ENCODE measurements at regions not wholly inside any gene's neighbourhood (a gene's known extent, or its start where the extent isn't known, plus 50 kb on each side); places are given as distances from the start of the nearest gene placed in this dataset.

DNA sequence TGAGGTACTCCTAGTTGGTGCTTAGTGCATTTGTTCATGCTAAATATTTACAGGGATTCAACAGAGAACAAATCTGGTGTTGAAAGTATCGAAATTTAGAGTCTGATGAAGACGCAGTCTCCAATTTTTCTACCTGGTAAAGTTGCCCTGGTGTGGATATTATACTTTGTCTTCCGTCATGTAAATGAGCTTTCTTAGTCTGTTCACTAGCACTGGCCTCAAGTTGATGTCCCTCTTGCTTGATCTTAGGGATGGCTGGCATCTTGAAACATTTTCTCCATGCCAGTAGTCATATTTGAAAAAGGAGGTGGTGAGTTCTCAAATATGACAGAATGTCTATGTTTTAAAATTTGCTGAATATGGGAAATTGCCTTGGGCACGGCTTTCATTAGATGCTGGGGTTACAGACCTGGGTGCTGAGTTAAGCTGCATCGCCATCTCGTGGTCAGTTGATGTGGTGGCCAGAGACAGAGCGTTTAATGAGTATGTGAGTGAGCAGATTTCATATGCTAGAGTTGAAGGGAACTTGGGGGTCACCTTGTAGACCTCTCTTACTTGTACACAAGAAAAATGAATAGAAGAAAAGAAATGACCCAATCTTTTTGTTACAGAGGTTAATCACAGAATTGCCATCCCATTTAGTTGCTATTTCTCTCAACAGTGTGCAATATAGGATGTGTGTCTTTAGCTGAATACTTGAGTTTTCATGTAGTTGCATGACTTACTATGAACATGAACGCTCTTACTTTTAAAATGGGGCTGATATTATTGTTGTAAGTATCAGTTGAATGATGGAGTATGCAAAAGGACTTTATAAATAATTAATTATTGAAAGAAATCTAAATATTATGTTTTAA is 172.8 kb upstream of the DCN start:
- no peak overlapping the region for H3K27ac ChIP-seq
- TF ChIP-seq ZFX (IDR thresholded peaks at IDR 0.05), result no peak
- TF ChIP-seq, protein P1, sequence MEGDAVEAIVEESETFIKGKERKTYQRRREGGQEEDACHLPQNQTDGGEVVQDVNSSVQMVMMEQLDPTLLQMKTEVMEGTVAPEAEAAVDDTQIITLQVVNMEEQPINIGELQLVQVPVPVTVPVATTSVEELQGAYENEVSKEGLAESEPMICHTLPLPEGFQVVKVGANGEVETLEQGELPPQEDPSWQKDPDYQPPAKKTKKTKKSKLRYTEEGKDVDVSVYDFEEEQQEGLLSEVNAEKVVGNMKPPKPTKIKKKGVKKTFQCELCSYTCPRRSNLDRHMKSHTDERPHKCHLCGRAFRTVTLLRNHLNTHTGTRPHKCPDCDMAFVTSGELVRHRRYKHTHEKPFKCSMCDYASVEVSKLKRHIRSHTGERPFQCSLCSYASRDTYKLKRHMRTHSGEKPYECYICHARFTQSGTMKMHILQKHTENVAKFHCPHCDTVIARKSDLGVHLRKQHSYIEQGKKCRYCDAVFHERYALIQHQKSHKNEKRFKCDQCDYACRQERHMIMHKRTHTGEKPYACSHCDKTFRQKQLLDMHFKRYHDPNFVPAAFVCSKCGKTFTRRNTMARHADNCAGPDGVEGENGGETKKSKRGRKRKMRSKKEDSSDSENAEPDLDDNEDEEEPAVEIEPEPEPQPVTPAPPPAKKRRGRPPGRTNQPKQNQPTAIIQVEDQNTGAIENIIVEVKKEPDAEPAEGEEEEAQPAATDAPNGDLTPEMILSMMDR (conservative IDR thresholded peaks at IDR 0.05), result peak; percentile 91

DNA sequence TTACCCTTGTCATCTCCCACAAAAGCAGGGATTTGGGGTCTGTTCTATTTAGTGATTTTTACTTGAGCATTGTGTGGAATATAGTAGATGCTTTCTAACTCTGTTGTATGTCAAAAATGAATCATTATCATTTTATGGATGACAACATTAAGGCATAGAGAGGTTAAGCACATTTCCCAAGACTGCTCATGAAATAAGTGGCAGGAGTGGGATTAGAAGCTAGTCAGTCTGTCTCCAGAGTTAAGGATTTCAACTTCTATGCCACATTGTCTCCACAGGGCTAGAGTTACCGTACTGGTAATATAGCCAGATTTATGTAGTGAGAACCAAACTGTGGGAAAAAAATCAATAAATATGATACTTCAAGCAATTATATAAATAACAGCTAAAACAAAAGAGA is 170.6 kb upstream of the DCN start:
- H3K27ac ChIP-seq, result no peak overlapping the region
- no peak for TF ChIP-seq ZFX (IDR thresholded peaks at IDR 0.05)
- TF ChIP-seq, protein P1 (conservative IDR thresholded peaks at IDR 0.05), result no peak

DNA sequence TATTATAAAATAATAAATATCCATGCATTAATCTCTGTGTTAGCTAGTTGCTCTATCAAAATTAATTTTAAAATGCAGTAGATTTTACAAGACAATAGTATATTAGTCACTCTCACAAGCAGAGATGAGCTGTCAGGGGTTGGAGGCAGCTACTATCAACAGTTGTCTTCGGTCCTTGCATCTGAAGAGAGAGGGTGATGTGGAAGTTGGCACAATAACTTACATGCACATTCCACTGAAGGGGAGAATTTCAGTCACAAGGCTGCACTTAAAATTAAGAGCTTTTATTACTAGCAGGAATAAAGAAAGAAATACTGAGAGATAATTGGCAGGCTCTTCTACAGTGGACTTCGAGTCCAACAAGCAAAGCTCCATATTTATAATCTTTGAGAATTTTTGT is 166.9 kb upstream of the DCN start:
- TF ChIP-seq ZFX (IDR thresholded peaks at IDR 0.05), result no peak
- TF ChIP-seq, protein P1 (conservative IDR thresholded peaks at IDR 0.05), result no peak

DNA sequence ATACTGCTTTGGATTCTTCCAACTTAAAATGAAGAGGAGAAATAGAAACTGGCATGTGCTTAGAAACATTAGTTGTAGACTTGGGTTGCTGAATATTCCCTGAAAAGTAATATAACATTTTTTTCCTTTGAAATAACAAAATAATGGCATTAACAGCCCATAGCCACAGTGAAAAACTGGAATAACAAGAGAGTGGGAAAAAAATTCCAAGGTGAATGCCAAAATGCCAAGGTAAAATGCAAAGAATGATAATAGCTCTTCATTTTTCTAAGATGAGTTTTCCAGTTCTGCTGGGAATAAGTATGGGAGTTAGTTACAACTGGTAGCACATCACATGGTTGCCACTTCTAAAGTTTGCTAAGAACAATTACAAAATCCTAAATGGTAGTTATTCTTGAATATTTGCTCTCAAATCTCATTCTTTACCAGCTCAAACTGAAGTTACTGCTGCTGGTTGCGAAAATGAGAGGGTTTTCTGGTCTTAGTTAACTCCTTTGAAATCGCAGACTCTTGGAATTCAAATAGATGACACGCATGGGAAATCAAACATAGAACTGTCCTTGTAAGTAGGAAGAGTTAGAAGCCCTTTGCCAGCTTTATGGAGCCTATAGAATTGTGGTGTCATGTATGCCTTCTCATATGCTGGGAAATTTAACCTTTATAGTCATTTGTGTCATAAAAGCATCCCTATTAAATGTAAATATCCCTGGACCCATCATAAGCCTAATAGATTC is 165.0 kb upstream of the DCN start:
- H3K27ac ChIP-seq, result no peak overlapping the region
- no peak for TF ChIP-seq ZFX (IDR thresholded peaks at IDR 0.05)
- TF ChIP-seq, protein P1 (conservative IDR thresholded peaks at IDR 0.05), result no peak

More for the DNA sequence above, 166.9 kb upstream of the DCN start:
- no peak overlapping the region for H3K27ac ChIP-seq

DNA sequence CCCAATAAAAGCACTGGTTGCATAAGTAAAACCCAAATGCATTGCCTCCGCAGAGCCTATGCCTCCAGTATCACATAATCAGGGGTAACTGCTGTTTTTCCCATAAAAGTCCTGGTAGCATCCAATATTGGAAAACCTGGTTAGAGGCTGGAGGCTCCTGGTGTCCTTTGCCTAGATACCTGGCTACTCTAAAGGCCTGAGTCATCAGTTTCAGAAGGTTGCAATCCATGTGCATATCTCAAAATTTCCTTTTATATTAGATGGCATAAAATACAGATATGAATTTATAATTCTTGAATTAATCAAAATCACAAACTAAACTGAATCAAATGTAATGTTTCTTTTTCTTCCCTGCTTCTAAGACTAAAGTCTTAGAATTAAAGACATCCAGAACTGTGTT is 164.2 kb upstream of the DCN start:
- no peak overlapping the region for H3K27ac ChIP-seq
- TF ChIP-seq, protein P1 (conservative IDR thresholded peaks at IDR 0.05), result no peak
- no peak for TF ChIP-seq ZFX (IDR thresholded peaks at IDR 0.05)

DNA sequence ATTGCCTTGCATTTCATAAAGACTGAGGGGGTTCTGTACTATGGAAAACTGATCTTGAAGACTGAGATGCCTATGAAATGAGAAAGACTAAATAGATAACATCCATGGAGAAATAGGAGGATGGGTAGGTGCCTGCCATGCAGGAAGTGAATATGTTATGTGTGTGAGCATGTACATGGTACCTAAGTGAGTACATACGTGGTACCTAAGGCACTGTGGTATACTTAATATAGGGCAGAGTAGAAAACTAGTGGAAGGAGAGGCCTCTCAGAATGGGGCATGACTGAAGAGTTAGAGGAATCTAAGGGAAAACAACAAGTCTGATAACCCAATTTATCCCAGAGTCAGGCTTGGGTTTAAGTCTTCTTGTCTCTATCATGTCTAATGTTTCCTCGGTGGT is 161.8 kb upstream of the DCN start:
- TF ChIP-seq, protein P1 (conservative IDR thresholded peaks at IDR 0.05), result no peak
- TF ChIP-seq ZFX (IDR thresholded peaks at IDR 0.05), result no peak
- H3K27ac ChIP-seq, result no peak overlapping the region

DNA sequence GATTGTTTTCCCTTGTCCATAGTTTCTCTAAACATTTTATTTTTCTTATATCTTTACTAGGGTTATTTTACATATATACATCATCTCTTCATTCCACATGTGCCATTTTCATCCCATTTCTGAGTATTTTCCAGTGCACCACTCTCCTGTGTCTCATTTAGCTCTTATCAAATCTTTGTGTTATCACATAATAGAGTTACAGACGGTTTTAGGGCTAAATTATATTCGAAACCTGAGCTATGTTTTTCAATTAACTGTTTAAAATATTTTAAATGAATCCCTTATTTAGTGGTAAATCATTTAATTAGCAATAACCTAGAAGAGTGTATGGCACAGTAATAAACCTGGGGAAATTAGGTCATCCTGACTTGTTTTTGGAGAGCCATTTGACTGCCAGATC is 160.4 kb upstream of the DCN start:
- H3K27ac ChIP-seq, result no peak overlapping the region
- no peak for TF ChIP-seq ZFX (IDR thresholded peaks at IDR 0.05)
- TF ChIP-seq, protein P1 (conservative IDR thresholded peaks at IDR 0.05), result no peak
